ENCODE measurements at regions not wholly inside any gene's neighbourhood (a gene's known extent, or its start where the extent isn't known, plus 50 kb on each side); places are given as distances from the start of the nearest gene placed in this dataset.

- peak; percentile 54 for ATAC-seq
- DNase-seq: peak in 1 of 4 donors; percentile 19
- Histone ChIP-seq H3K4me1 (no peaks in the 10 kb centered on the region), H3K27me3 (no peaks in the 10 kb centered on the region), H3K36me3 (no peaks in the 10 kb centered on the region), H3K4me3 (no peak overlapping the region), H3K27ac (no peak overlapping the region), H3K9me3 (no peaks in the 10 kb centered on the region)
- TF ChIP-seq, protein P1, sequence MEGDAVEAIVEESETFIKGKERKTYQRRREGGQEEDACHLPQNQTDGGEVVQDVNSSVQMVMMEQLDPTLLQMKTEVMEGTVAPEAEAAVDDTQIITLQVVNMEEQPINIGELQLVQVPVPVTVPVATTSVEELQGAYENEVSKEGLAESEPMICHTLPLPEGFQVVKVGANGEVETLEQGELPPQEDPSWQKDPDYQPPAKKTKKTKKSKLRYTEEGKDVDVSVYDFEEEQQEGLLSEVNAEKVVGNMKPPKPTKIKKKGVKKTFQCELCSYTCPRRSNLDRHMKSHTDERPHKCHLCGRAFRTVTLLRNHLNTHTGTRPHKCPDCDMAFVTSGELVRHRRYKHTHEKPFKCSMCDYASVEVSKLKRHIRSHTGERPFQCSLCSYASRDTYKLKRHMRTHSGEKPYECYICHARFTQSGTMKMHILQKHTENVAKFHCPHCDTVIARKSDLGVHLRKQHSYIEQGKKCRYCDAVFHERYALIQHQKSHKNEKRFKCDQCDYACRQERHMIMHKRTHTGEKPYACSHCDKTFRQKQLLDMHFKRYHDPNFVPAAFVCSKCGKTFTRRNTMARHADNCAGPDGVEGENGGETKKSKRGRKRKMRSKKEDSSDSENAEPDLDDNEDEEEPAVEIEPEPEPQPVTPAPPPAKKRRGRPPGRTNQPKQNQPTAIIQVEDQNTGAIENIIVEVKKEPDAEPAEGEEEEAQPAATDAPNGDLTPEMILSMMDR (IDR thresholded peaks at IDR 0.05): no peak
- intact Hi-C loops (cut with DNase I): no loop called here
Observed at GRCh38 chr9:1871626-1872419, 143.3 kb upstream of the SMARCA2 start.

GRCh38 chr9:1875251-1875851 lies 139.8 kb upstream of the SMARCA2 start:
- Histone ChIP-seq H3K4me1 (no peaks in the 10 kb centered on the region), H3K27me3 (no peaks in the 10 kb centered on the region), H3K9me3 (no peaks in the 10 kb centered on the region), H3K4me3 (no peak overlapping the region), H3K27ac (no peak overlapping the region), H3K36me3 (no peaks in the 10 kb centered on the region)
- TF ChIP-seq, protein P1 (IDR thresholded peaks at IDR 0.05): no peak
- no peak for DNase-seq
- no peak for ATAC-seq
- intact Hi-C loops (cut with DNase I): no loop called here

DNA sequence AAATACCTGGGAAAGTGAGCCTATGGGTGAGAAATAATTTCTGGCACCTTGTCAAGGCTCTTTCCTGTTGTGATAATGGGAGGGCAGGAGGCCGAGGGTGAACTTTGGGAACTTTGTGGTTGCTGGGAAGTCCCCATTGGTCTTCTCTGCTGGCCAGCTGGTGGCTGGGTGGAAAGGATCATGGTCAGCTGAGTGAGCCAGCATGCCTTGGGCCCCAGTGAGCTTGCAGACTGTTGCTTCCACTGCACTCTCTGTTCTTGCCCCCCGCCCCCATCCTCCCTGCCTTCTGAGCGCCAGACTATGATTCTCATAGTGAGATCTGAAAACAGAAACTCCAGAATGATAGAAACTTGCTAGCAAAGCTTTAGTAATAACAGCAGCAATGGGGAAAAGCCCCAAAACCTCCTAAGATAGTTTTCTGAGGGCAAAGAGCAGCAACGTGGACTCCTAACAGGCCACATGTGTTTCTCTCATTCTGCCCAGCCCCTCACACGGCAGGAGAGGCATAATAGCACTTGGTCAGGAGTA lies 139.2 kb upstream of the SMARCA2 start:
- H3K36me3 ChIP-seq: no peaks in the 10 kb centered on the region
- H3K4me1 ChIP-seq: no peaks in the 10 kb centered on the region
- H3K27me3 ChIP-seq: no peaks in the 10 kb centered on the region
- no peaks in the 10 kb centered on the region for H3K9me3 ChIP-seq
- ATAC-seq (no peak), DNase-seq (no peak)
- TF ChIP-seq, protein P1 (IDR thresholded peaks at IDR 0.05): no peak
- no peak overlapping the region for H3K4me3 ChIP-seq
- intact Hi-C loops (cut with DNase I): no loop called here
- H3K27ac ChIP-seq: no peak overlapping the region

DNA sequence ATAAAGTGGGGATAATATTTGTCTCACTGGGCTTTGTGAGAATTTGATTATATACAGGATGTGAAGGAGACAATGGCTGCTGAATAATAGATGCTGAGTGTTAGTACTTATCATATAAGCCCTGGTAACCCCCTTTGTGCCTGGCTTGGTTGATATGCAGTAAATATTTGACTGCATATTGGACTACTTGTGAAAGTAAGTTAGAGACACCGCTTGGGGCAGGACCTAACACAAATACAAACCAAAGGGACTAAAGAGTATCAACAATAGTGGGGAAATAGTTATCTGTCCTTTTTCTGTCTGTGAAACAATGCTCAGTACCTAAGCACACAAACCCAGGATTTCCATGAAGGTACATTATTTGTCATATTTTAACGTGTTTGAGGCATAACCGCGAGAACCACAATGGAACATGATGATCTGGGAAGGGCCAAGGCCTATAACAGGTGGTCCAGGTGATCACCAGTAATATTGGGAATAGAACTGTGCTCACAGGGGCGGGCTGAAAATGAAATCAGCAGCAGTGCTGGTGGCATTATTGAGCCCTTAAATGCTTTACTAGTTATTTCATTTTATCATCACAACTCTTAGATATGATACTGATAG lies 138.2 kb upstream of the SMARCA2 start:
- Histone ChIP-seq H3K27me3 (no peaks in the 10 kb centered on the region), H3K36me3 (no peaks in the 10 kb centered on the region), H3K4me1 (no peaks in the 10 kb centered on the region), H3K9me3 (no peaks in the 10 kb centered on the region), H3K27ac (no peak overlapping the region), H3K4me3 (no peak overlapping the region)
- intact Hi-C loops (cut with DNase I): no loop called here
- ATAC-seq: no peak
- TF ChIP-seq, protein P1 (IDR thresholded peaks at IDR 0.05): no peak
- DNase-seq: no peak

DNA sequence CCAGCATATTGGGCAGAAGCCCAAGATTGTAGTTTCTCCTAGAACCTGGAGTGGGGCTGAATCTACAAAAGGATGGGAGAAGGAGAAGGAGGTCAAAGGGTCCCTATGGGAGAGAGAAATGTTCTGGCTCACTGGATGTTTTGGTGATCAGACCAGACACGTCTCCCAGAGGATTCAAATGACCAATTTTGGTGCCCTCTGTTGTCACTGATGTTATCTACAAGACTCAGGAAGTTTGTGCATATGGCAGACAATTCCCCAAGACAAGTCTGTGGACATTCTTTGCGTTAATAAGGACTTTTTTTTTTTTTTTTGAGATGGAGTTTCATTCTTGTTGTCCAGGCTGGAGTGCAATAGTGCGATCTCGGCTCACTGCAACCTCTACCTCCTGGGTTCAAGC lies 137.2 kb upstream of the SMARCA2 start:
- no peaks in the 10 kb centered on the region for H3K36me3 ChIP-seq
- no peaks in the 10 kb centered on the region for H3K27me3 ChIP-seq
- no peaks in the 10 kb centered on the region for H3K9me3 ChIP-seq
- H3K27ac ChIP-seq: no peak overlapping the region
- H3K4me3 ChIP-seq: no peak overlapping the region
- DNase-seq (no peak), ATAC-seq (no peak)
- intact Hi-C loops (cut with DNase I): no loop called here
- TF ChIP-seq, protein P1 (IDR thresholded peaks at IDR 0.05): no peak
- no peaks in the 10 kb centered on the region for H3K4me1 ChIP-seq

Measured in left lung (tissue), 4 donors.